Body of pancreas (tissue), 4 donors: ENCODE measurements at regions not wholly inside any gene's neighbourhood (a gene's known extent, or its start where the extent isn't known, plus 50 kb on each side); places are given as distances from the start of the nearest gene placed in this dataset.

Source experiments
- POLR2A ChIP-seq, 3 donors: fragments of 450-650 bp; IDR thresholded peaks; one replicate each; pipeline ENCODE4 v1.6.1; 2016; ENCODE audit warnings: antibody characterized with exemption in 3 of 3, mild to moderate bottlenecking in 2 of 3
- TF ChIP-seq, protein P1 (sequence below), 7 experiments: fragments of 450-650 bp in 4 of 7; fragments of 200-600 bp in 3 of 7; sonication (generic) in 3 of 7; IDR thresholded peaks; one replicate each; pipeline ENCODE4 v1.5.1; 2016 to 2019; ENCODE audit warnings: antibody characterized with exemption in 7 of 7

DNA sequence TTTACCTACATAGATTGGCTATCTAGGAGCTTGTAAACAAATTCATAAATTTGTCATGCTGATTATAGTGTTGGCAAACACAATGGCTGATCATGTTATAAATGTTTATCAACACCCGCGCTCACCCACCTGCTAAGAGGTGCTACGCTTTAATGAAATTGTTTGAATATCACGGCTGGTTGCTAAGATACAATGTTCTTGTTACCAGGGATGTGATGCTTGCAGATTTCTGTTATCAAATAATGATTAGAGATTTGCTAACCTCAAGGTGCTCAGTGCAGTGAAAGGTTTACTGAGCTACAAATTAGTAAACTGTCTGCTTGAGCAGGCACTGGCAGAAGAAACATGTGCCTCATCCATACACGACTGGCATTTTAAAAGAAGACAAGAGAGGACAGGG, 160.0 kb upstream of the ZEB2 start:
- TF ChIP-seq, protein P1, sequence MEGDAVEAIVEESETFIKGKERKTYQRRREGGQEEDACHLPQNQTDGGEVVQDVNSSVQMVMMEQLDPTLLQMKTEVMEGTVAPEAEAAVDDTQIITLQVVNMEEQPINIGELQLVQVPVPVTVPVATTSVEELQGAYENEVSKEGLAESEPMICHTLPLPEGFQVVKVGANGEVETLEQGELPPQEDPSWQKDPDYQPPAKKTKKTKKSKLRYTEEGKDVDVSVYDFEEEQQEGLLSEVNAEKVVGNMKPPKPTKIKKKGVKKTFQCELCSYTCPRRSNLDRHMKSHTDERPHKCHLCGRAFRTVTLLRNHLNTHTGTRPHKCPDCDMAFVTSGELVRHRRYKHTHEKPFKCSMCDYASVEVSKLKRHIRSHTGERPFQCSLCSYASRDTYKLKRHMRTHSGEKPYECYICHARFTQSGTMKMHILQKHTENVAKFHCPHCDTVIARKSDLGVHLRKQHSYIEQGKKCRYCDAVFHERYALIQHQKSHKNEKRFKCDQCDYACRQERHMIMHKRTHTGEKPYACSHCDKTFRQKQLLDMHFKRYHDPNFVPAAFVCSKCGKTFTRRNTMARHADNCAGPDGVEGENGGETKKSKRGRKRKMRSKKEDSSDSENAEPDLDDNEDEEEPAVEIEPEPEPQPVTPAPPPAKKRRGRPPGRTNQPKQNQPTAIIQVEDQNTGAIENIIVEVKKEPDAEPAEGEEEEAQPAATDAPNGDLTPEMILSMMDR (IDR thresholded peaks at IDR 0.05): no peak
- TF ChIP-seq POLR2A (IDR thresholded peaks at IDR 0.05): no peak
